Cerebellar cortex (tissue), 1 donor: ENCODE measurements at regions not wholly inside any gene's neighbourhood (a gene's known extent, or its start where the extent isn't known, plus 50 kb on each side); places are given as distances from the start of the nearest gene placed in this dataset.

Experiments used
- DNase-seq: peaks from one replicate; pipeline ENCODE4 v3.0.0-alpha.2; 2015; ENCODE audit warnings: low spot score

DNA sequence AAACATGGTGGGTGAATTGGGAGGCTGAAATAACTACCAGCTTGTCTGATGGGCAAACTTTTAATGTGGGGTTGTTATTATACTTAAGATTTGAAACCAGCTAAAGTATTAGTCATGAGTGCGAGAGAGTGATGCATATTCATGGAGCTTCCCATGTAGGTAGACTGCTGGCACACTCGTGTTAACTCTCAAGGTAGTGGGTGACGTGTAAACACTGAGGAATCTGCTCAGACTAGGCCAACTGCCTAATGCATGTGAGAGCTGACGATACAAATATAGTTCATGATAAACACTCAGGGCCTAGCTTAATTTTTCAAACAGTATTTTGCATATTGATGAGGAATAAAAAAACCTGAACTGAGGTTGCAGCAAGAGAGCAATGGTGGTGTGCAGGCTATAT is 1165.7 kb upstream of the PIK3C3 start:
- DNase-seq = no peak

DNA sequence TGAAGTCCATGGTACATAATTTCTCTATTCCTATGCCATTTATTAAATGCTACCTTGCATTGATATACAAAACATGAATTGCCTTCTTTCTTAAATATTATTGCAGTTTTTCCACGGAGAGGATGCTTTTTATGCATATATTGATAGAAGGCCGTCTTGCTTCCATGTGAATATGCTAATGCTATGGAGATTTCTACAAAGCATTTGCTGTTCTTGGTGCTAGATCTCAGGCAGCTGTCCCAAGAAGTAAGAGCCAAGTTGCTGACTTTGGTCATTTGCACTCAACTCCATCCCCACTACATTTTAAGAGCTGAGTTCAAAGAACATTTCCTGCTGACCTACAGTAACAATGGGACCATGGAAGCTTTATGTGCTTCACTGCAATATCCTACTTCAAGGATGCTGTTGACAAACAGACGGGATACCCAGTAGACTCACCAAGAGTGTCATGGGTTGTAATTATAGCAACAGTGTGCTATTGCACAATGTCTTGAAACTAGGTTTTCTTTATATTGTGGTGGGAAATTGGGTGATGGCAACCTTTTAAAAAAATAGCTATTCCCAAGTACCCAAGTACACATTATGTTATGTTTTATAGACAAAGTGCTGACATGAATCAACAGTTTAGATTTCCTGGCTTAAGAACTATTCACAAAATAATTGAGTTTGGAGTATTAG is 1172.4 kb upstream of the PIK3C3 start:
- no peak for DNase-seq

DNA sequence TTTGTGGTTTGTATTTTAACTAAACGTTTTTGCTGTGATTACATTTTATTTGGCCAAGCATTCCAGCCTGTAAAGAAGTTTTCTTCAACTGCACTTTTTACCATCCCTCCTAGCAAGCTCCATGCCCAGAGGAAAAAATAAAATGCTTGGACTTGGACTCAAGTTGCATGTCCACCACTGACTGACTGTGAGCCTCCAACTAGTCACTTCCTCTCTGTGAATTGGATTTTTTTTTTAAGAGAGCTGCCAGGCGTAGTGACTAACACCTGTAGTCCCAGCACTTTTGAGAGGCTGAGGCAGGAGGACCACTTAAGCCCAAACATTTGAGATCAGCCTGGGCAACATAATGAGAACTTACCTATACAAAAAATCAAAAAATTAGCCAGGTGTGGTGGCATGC is 1185.2 kb upstream of the PIK3C3 start:
- no peak for DNase-seq

DNA sequence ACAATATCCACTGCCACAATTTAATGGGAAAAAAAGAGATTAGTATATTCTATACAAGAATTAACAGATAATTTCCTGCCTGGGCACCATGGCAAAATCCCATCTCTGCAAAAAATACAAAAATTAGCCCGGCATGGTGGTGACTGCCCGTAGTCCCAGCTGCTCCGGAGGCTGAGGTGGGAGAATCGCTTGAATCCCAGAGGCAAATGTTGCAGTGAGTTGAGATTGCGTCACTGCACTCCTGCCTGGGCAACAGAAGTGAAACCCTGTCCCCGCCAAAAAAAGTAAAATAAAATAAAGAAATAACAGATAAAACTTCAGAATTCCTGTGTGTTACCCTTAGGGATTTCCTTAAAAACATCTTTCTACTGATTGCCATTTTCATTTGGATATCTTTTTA is 1194.8 kb upstream of the PIK3C3 start:
- no peak for DNase-seq

DNA sequence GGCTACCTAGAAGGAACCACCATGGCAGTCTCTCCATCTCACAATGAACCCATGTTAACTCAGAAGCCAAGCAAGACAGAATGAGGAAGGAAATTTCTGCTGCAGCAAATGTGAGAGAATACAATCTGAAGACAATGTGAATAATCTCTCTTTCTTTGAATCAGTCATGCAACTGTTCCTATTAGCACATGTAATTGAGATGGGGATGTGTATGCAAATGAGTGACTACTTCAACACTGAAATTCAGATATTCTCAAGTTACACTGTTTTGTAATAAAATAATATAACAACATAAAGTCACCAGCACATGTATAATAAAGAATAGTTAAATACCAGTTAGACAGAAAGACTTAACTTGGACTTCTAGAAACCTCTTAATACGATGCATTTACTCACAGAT is 1200.6 kb upstream of the PIK3C3 start:
- no peak for DNase-seq

DNA sequence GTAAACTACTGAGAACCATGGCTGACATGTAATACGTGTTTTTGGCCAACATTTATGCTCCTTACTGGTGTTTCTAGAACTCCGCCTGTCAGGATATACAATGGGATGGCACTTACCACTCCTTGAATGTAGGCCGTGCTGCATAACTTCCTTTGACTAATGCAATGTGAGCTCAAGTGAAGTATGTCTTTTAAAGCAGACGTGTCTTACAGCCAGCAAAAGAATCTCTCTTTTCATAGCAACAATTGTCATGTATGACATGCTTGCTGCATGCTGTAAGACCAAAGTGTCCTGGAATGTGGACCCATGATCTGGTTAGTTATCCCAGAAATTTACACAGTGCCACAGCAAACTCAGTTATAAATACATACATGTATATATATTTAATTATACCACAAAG is 1202.7 kb upstream of the PIK3C3 start:
- DNase-seq = no peak

DNA sequence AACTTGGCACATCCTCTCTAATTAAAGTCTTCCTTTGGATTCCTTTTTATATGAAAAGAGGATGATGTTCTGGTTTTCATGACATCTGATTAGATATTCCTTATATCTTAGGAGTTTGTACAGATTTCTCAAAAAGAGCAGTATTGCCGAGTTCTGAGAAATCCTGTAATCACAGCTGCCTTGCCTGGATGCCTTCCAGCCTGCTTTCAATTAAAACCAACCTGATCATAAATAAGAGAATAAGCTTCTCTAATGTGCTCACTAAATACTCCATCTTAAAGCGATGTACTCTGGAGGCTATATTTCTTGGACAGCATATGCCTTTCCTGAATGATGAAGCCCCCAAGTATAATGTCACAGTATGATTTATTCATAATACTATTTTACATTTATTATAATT is 1203.8 kb upstream of the PIK3C3 start:
- DNase-seq = no peak

DNA sequence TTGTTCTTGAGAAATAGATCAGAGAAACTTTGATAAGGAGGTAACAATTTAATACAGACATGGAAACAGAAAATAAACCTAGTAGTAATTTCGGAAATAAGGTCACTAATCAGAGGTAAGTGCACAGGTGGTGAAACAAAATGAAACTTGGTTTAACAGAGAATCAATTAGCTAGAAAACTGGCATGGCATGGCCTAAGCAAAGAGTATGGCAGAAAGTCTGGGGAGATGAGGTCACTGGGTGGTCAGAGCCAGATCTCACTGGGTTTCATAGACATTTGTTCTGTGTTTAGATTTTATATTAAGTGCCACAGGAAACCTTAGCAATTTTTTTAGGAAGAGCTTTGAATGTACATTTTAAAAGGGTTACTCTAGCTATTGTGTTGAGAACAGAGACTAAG is 1216.0 kb upstream of the PIK3C3 start:
- no peak for DNase-seq

DNA sequence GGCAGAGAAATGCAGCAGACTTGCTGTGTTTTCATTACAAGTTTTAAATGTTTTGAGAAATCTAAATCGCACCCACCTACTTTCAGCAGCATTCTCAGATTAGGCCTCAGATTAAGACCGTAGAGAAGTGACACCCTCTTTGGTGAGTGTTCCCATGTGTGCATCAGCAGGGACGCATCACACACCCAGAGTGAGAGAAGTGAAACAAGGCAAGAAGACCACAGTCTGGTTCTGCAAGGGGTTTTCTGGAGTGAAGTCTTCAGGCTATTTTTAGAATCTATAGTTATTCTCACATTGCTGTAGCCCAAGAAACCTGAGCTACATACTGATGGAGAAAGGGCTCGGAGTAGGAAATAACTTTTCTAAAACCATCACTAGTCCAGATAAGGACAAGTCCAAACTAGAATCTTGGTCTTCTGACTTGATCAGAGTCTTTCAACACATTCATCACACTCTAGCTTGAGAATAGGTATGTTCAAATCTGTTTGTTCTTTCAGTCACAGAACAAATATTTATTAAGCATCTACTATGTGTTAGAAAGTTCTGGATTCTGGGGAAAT is 1216.6 kb upstream of the PIK3C3 start:
- no peak for DNase-seq

DNA sequence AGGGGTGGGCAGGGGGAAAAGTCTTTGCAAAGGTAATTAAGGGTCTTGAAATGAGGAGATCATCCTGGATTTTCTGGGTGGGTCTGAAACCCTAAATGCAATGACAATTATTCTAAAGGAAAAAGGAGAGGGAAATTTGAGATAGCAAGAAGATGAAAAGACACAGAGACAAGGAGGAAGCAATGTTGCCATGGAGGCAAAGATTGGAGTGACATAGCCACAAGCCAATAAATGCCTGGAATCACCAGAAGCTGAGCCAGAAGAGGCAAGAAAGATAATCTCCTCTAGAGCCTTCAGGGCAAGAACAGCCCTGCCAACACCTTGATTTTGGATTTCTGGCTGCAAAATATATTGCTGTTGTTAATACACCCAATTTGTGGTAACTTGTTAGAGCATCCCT is 1246.3 kb upstream of the PIK3C3 start:
- DNase-seq = no peak

DNA sequence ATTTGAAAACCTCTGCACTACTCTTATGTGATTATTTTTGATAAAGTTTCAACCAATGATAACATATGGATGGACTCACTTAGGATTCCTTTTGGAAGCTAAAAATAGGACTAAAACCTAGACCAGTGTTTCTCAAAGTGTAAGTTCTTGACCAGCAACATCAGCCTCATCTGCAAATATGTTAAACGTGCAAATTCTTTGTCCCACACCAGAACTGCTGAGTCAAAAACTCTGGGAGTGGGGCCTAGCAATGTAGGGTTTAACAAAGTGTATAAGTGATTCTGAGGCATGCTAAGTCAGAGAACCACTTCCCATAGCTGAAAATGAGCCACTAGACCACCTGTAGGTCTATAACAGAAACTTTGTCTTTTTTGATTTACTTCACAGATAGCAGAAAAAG is 1247.2 kb upstream of the PIK3C3 start:
- no peak for DNase-seq

DNA sequence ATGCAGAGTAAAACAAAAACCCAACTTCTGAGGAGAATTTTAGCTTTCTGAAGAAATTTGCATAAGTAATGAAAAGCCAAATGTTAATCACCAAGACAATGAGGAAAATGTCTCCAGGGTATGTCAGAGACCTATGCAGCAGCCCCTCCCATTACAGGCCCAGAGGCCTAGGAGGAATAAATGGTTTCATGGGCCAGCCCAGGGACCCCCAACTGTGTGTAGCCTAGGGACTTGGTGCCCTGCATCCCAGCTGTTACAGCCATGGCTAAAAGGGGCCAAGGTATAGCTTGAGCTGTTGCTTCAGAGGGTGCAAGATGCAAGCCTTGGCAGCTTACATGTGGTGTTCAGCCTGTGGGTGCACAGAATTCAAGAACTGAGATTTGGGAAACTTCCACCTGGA is 1256.9 kb upstream of the PIK3C3 start:
- DNase-seq = no peak

DNA sequence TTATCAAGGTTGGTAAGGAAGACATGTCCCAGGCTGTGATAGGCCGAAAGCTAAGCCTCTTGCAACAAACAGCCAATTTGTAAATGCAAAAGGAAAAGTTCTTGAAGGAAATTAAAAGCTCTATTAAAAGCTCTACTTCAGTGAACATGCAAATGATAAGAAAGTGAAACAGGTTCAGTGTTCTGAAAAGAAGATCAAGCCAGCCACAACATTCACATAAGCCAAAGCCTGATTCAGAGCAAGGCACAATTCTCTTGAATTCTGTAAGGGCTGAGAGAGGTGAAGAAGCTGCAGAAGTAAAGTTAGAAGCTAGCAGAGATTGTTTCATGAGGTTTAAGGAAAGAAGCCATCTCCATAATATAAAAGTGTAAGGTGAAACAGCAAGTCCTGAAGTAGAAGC is 1259.5 kb upstream of the PIK3C3 start:
- DNase-seq = no peak

DNA sequence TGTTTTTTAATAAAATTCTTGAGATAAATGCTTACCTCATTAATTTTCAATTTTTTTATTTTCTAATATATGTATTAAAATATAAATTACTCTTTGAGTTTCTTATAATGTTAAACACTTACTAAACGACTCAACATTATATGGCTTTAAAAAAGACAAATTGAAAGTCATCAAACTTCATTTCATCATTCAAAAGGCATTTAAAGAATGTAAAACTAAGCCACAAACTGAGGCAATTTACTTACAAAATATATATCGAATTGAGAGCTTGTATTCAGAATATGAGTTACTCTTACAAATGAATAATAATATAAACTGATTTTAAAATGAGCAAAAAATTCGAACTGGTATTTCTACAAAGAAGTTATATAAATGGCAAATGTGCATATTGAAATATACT is 1262.2 kb upstream of the PIK3C3 start:
- DNase-seq = no peak

DNA sequence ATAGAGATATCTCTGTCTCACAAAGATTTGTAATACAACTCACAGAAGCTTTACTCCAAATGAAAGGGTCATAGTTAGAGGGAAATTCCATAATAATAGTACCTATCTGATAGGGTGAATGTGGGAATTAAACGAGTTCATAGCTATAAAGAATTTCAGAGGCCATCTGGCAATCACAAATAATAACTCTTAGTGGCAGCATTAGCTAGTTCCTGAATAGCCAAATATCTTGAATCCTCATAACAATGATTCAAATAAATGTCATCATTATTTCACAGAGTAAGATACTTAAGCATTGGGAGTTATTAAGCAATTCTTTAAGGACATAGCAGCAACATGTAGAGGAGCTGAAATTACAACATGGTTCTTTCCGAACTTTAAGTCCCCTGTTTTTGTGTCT is 1265.0 kb upstream of the PIK3C3 start:
- DNase-seq = no peak

DNA sequence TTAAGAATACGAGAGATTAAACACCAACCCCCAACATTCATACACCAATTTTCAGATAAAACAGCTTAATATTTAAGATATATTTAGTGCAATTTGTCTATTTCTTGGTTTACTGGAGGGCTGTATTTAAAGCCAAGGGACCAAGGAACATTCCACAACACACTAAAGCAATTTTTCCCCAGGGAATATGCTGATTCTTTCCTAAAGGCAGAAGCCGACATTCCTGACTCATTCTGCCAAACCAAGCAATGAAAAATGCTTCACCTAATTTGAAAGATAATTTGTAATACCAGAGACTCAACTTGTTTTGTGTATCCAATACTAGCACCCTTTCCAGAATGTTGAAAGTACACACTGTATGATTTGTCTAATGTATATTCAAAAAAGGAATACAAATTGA is 1267.6 kb upstream of the PIK3C3 start:
- DNase-seq = no peak

DNA sequence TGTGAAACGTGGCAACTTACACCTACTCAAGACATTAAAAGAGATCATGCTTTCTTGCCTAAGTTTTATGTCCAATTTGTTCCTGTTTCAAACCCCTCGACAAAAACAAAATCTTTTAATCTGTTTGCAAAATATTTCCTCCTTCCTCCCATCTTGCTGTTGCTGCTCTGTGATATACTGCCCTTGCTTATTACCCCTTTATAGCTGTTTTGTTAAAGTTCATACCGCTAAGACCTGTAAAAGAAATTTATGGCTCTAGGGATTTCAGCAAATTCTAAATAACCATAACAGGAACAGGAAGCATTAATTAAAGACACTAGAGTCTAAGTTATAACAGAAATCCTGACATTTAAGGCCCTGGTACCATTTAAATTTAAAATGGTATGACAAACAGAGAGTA is 1268.2 kb upstream of the PIK3C3 start:
- DNase-seq = no peak

DNA sequence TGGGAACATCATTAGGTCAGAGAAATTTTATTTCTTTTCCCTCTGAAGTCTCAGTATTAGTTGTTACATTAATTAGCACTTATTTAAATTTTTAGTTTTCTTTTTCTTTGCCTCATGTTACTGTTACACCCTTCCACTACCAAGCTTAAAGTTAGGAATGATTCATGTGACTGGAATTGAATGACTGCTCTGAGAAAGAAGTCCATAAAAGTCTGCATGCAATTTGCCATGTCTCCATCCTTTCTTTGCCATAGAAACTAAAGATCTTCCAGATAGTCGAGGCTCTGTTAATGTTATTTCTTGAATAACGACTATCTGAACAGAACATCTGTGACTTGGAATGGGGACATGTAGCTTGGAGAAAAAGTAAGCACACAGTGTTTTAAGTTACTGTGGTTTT is 1269.8 kb upstream of the PIK3C3 start:
- no peak for DNase-seq

DNA sequence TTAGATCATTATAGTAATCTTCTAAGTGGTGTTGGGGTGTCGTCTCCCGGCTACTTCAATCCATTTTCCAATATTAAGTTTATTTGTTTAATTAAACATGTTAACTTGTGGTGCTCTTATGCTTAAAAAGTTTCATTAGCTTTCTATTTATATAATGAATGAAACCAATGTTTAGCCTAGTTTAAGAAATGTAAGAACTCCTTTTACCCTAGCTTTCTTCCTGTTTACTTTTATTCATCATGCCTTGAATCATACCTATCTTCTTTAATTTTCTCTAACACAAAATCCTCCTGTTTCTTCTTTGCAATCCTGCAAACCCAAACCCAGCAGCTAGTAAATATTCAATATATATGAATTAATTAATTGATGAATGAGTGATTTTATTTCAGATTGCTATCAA is 1276.7 kb upstream of the PIK3C3 start:
- no peak for DNase-seq

DNA sequence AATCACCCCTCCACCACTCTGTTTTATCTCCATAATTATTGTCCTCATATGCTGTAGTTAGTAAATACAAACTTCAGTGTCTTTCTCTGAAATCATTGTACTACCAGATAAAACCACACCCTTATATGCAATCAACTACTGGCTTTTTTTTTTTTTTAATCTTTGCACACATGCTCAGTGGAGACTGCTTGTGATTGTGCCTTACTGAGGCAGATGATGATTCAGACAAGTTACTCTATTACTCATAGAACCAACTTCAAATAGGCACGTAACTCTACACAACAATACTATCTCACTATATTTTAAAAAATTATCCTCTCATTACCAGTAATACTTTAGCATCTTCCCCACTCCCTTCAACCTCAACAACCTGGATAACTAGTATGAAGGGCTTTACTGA is 1278.4 kb upstream of the PIK3C3 start:
- DNase-seq = no peak

DNA sequence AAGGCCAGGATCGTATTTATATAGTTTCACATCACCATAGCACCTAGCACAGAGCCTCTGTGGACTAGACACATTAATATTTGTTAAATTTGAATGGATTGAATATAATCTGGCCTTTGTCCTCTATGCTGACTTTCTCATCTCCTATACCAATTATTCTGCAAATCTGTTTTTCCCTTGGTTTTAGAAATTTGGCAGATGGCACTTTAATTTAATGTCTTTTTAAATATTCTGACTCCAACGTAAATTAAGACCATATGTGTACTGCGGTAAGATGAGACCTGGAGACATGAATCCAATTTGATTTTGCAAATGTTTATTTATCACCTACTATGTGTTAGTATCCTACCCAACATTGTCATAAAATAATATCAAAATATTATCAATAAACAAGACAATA is 1281.9 kb upstream of the PIK3C3 start:
- no peak for DNase-seq

DNA sequence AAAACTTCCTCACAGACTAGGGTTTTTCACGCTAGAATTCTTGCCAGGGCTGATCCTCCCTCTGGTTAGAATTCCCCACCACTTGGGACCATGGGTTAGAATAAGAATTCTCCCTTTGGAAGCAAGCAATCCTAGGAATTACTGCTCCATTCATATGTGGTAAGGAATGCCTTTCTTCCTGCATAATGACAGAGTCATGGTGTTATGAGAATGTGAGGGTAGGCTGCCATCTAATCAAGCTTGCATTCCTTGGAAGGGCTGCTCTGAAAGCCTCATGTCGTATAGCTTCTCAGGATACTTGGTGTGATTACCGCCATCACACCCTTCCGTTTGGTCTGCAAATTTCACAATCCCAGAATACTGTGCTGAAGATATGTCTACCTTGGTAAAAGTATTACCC is 1282.4 kb upstream of the PIK3C3 start:
- no peak for DNase-seq

DNA sequence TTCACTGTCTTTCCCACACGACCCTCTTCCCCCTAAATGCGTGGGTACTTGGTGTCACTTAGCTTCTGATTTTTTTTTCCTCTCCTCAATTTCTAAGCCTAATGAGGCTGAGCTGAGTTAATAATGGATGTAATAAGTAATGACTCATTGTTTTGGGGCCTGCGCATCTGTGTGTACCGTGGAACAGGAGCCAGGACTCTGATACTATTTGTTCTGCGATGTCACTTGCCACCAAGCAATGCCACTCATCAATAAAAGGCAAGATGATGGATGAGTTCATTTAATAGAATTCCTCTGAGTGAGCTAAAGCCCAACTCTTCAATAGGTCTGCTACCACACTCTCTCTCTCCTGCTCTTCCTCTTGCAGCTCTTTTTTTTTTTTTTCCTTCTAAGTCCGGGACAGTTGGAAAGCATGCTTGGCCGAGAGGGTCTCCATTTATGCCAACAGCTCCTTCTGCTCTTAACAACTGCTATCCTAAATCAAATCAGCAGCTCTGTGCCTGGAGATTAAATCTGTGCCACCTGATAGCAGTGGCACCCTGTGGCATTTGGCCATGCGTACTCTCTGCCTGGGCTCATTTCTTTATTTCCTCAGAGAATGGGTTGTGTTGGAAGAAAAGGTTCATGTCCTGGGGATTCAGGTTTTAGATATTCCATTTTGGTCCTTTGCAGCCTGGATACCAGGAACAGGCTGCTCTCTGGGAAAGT is 1284.2 kb upstream of the PIK3C3 start:
- DNase-seq = peak; percentile 96

DNA sequence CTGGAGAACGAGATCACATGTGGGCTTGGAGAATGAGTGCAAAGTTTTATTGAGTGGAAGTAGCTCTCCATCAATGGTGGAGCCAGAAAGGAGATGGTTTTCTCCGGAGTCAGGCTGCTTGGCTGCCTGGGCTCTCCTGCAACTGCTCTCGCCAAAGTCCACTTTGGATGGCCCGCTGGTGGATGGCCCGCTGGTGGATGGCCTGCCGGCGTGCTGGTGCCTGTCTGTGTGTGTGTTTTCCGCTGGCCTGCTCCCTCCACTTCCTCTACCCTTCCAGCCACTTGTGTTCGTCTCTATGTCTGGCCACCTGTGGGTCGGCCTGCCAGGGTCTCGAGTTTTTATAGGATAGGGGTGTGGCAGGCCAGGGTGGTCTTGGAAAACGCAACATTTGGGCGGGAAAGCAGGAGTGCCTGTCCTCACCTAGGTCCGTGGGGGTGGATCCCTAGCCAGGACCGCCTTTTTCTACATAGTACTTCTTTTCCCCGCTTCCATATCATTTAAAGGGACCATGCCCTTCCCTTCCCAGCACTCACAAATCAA is 1292.1 kb upstream of the PIK3C3 start:
- no peak for DNase-seq
